Esophagus squamous epithelium (tissue), 5 donors: ENCODE measurements at regions not wholly inside any gene's neighbourhood (a gene's known extent, or its start where the extent isn't known, plus 50 kb on each side); places are given as distances from the start of the nearest gene placed in this dataset.
"Not testable (repeated sequence)": the region's sequence is repeated elsewhere in the genome, so short reads cannot be mapped to it uniquely, and the experiment has no call there.

Experiments used
- DNase-seq: peaks from one replicate; lab custom pipeline; 2025; lab: John Stamatoyannopoulos, UW
- H3K27ac ChIP-seq, 4 donors: fragments of 200-600 bp; sonication (generic); one replicate each; pipeline ENCODE4 v1.5.1; 2016 to 2019; ENCODE audit warnings: mild to moderate bottlenecking in 1 of 4
- H3K27me3 ChIP-seq, 4 donors: fragments of 200-600 bp; sonication (generic); 1 replicate in 3 of 4; 2 replicates in 1 of 4; pipeline versions ENCODE4 v1.5.1 to v1.6.0; 2017 to 2021; ENCODE audit warnings: antibody characterized with exemption in 1 of 4
- H3K36me3 ChIP-seq, 3 donors: fragments of 200-600 bp; sonication (generic); one replicate each; pipeline ENCODE4 v1.5.1; 2016 to 2019
- H3K4me1 ChIP-seq, 3 donors: fragments of 200-600 bp; sonication (generic); one replicate each; pipeline ENCODE4 v1.5.1; 2017 to 2019
- H3K4me3 ChIP-seq, 4 donors: fragments of 200-600 bp; sonication (generic); 1 replicate in 3 of 4; 2 replicates in 1 of 4; pipeline ENCODE4 v1.5.1; 2016 to 2019; ENCODE audit warnings: mild to moderate bottlenecking in 2 of 4, moderate library complexity in 1 of 4
- H3K9me3 ChIP-seq, 3 donors: fragments of 200-600 bp; sonication (generic); one replicate each; pipeline ENCODE4 v1.5.1; 2016 to 2019
- POLR2A ChIP-seq, 4 donors: fragments of 450-650 bp; IDR thresholded peaks; one replicate each; pipeline ENCODE4 v1.6.1; 2017; ENCODE audit warnings: antibody characterized with exemption in 4 of 4, mild to moderate bottlenecking in 4 of 4, moderate library complexity in 3 of 4
- WGBS, 2 donors: methylation state at CpG; one replicate each; pipeline ENCODE4 v1.1.5; 2018; 5-methylcytosine and 5-hydroxymethylcytosine counted together
- intact Hi-C: fragments of 100-400 bp; cut with DNase I; formaldehyde crosslinking; loops from one replicate; pipeline ENCODE4 v1.15.0; 2022
- TF ChIP-seq, protein P1 (sequence below), 6 experiments: fragments of 450-650 bp in 4 of 6; fragments of 200-600 bp in 2 of 6; sonication (generic) in 2 of 6; IDR thresholded peaks; one replicate each; pipeline ENCODE4 v1.5.1; 2016 to 2019; ENCODE audit warnings: antibody characterized with exemption in 6 of 6, mild to moderate bottlenecking in 4 of 6, moderate library complexity in 4 of 6
- donor health status: DM: yes; HTN: yes; CAD: no.

DNA sequence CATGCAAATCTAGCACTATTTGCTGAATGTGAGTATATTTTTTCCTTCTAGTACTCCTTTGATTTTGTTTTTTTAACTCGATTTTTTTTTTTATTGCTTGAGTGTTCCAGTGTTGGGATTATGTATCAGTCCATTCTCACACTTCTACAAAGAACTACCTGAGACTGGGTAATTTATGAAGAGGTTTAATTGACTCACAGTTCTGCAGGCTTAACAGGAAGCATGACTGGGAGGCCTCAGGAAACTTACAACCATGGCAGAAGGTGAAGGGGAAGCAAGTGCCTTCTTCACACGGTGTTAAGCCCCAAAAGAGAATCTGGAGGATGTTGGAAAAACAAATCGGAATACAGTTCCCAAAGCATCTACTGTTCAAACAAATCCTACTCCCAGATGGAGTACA lies 69.1 kb downstream of the ZNF518B start:
- H3K4me3 ChIP-seq, H3K36me3 ChIP-seq, intact Hi-C loops, H3K27me3 ChIP-seq, H3K9me3 ChIP-seq, DNase-seq, H3K27ac ChIP-seq, H3K4me1 ChIP-seq: not testable (repeated sequence)
- 56 to 68% methylated on average over 3 of the region's 3 CpGs for WGBS, 2 donors

DNA sequence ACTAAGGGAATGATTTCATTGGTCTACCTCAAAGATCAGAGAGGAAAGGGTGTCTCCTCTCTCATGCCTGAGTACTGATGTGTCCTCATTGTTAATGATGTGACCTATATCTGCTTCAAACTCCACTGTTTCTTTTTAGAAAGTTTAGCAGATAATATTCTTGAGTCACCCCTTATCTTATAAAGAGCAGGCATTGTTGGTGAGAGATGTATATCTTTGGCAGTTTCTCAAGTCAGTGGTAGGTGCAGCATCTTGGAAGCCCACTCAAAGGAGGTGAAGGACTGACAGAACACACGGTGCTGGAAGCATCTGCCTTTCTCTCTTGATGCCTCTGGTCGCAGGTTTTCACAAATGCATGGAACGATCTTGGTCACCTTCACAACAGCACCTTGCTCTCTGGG lies 71.2 kb downstream of the ZNF518B start:
- H3K4me3 ChIP-seq: no peak overlapping the region
- H3K36me3 ChIP-seq: no peaks in the 10 kb centered on the region
- DNase-seq: no peak
- H3K27me3 ChIP-seq: peaks cover 0 to 11% (median 0%) of the 10 kb centered on the region in 4 donors
- 43 to 82% methylated on average over 1 to 3 of the region's 3 CpGs for WGBS, 2 donors
- no peak overlapping the region for H3K27ac ChIP-seq
- no peak for TF ChIP-seq POLR2A (IDR thresholded peaks at IDR 0.05)
- TF ChIP-seq, protein P1, sequence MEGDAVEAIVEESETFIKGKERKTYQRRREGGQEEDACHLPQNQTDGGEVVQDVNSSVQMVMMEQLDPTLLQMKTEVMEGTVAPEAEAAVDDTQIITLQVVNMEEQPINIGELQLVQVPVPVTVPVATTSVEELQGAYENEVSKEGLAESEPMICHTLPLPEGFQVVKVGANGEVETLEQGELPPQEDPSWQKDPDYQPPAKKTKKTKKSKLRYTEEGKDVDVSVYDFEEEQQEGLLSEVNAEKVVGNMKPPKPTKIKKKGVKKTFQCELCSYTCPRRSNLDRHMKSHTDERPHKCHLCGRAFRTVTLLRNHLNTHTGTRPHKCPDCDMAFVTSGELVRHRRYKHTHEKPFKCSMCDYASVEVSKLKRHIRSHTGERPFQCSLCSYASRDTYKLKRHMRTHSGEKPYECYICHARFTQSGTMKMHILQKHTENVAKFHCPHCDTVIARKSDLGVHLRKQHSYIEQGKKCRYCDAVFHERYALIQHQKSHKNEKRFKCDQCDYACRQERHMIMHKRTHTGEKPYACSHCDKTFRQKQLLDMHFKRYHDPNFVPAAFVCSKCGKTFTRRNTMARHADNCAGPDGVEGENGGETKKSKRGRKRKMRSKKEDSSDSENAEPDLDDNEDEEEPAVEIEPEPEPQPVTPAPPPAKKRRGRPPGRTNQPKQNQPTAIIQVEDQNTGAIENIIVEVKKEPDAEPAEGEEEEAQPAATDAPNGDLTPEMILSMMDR (IDR thresholded peaks at IDR 0.05): no peak
- H3K9me3 ChIP-seq: no peaks in the 10 kb centered on the region
- no peaks in the 10 kb centered on the region for H3K4me1 ChIP-seq
- intact Hi-C loops: no loop called here

DNA sequence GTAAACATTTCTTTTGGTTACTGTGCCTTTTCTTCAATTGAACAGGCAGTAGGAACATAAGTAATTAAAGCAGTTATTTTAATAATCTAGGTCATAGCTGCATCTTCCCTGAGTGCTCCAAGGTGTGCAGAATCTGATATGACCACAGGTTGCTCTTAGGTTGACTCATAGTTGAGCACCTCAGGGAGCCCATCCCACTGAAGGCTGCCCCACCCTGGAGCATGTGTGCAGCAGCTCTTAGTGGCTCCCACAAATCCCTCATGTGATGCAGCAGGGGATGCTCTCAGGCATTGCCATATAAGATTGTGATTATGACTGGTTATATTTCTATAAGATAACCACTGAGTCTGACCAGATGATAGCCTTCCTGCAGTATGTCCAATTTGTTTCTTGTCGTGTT lies 72.3 kb downstream of the ZNF518B start:
- intact Hi-C loops: no loop called here
- H3K4me3 ChIP-seq: no peak overlapping the region
- H3K9me3 ChIP-seq: no peaks in the 10 kb centered on the region
- TF ChIP-seq, protein P1 (IDR thresholded peaks at IDR 0.05): no peak
- TF ChIP-seq POLR2A (IDR thresholded peaks at IDR 0.05): no peak
- H3K27me3 ChIP-seq: peaks cover 0 to 11% (median 0%) of the 10 kb centered on the region in 4 donors
- H3K27ac ChIP-seq: no peak overlapping the region
- no peaks in the 10 kb centered on the region for H3K4me1 ChIP-seq
- 43 to 75% methylated on average over 1 of the region's 1 CpG for WGBS, 2 donors
- no peaks in the 10 kb centered on the region for H3K36me3 ChIP-seq
- no peak for DNase-seq

DNA sequence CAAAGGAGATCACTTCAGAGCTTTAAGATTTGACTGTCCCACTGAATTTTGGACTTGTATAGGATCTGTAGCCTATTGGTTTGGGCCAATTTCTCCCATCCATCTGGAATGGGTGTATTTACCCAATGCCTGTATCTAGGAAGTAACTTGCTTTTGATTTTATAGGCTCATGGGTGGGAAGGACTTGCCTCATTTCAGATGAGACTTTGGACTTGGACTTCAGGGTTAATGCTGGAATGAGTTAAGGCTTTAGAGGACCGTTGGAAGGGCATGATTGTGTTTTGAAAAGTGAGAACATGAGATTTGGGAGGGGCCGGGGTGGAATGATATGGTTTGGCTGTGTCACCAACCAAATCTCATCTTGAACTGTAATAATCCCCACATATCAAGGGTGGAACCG lies 73.8 kb downstream of the ZNF518B start:
- no peaks in the 10 kb centered on the region for H3K4me1 ChIP-seq
- no peak overlapping the region for H3K27ac ChIP-seq
- WGBS, 2 donors: 61 to 63% methylated on average over 3 of the region's 3 CpGs
- H3K36me3 ChIP-seq: no peaks in the 10 kb centered on the region
- H3K4me3 ChIP-seq: no peak overlapping the region
- intact Hi-C loops: no loop called here
- peaks cover 0 to 11% (median 0%) of the 10 kb centered on the region in 4 donors for H3K27me3 ChIP-seq
- DNase-seq: no peak
- TF ChIP-seq, protein P1 (IDR thresholded peaks at IDR 0.05): no peak
- TF ChIP-seq POLR2A (IDR thresholded peaks at IDR 0.05): no peak
- H3K9me3 ChIP-seq: no peaks in the 10 kb centered on the region

DNA sequence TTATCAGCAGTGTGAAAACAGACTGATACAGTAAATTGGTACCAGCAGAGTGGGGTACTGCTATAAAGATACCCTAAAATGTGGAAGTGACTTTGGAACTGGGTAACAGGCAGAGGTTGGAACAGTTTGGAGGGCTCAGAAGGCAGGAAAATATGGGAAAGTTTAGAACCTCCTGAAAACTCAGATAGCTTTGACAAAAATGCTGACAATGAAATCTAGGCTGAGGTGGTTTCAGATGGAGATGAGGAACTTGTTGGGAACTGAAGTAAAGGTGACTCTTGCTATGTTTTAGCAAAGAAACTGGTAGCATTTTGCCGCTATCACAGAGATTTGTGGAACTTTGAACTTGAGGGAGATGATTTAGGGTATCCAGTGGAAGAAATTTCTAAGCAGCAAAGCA lies 75.1 kb downstream of the ZNF518B start:
- H3K4me1 ChIP-seq, H3K36me3 ChIP-seq, H3K27ac ChIP-seq, DNase-seq, H3K9me3 ChIP-seq, intact Hi-C loops, H3K4me3 ChIP-seq: not testable (repeated sequence)
- peaks cover 0 to 11% (median 0%) of the 10 kb centered on the region in 4 donors for H3K27me3 ChIP-seq
- WGBS, 2 donors: 78 to 86% methylated on average over 1 of the region's 1 CpG

DNA sequence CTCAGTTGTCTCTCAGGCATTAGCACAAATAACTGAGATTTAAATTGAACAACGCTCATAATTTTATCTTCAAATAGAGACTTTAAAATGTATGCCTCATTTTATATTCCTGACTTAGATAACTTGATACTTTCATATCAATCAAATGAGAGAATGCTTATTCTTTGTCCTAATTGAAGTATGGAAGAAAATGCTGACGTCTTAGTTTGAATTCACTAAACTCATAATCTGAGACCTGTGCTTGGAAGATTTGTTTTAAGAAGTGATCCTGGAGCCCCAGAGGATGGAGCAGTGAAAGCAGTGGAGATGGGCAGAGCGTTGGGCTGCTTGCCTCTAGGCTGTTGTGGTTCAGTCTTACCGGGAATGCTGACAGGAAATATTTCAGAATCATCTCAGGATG lies 76.1 kb downstream of the ZNF518B start:
- Histone ChIP-seq H3K27ac (no peak overlapping the region), H3K27me3 (peaks cover 0 to 11% (median 0%) of the 10 kb centered on the region in 4 donors), H3K36me3 (no peaks in the 10 kb centered on the region), H3K9me3 (no peaks in the 10 kb centered on the region), H3K4me3 (no peak overlapping the region), H3K4me1 (no peaks in the 10 kb centered on the region)
- intact Hi-C loops: no loop called here
- TF ChIP-seq POLR2A (IDR thresholded peaks at IDR 0.05): no peak
- TF ChIP-seq, protein P1 (IDR thresholded peaks at IDR 0.05): no peak
- no peak for DNase-seq
- 50 to 66% methylated on average over 4 of the region's 4 CpGs for WGBS, 2 donors
